ENCODE measurements at regions not wholly inside any gene's neighbourhood (a gene's known extent, or its start where the extent isn't known, plus 50 kb on each side); places are given as distances from the start of the nearest gene placed in this dataset.

- no peaks in the 10 kb centered on the region for H4K20me1 ChIP-seq (replicated peaks; ENCODE audit: insufficient read depth)
- H3K36me3 ChIP-seq (ENCODE audit: insufficient read depth): no peaks in the 10 kb centered on the region
- Mint-ChIP-seq H3K4me1 (peaks cover 21% of the 10 kb centered on the region), H3K36me3 (ENCODE audit: low read depth) (no peaks in the 10 kb centered on the region), H3K27ac (no peak overlapping the region), H3K4me3 (no peak overlapping the region), H3K27me3 (ENCODE audit: insufficient read depth, low read depth, poor library complexity) (no peaks in the 10 kb centered on the region), H3K9me3 (no peaks in the 10 kb centered on the region)
- no peaks in the 10 kb centered on the region for H3K79me2 ChIP-seq (replicated peaks; ENCODE audit: insufficient read depth)
- TF ChIP-seq STAT1 (IDR thresholded peaks at IDR 0.05; ENCODE audit: unreplicated experiment): no peak
- TF ChIP-seq ZNF462 (CRISPR knock-in tag; IDR thresholded peaks at IDR 0.05): no peak
- no peak for TF ChIP-seq NANOG (IDR thresholded peaks at IDR 0.05; ENCODE audit: borderline replicate concordance)
- no peak for TF ChIP-seq POLR2AphosphoS5 (IDR thresholded peaks at IDR 0.05; ENCODE audit: low read depth)
- TF ChIP-seq REST (IDR thresholded peaks at IDR 0.05; ENCODE audit: unreplicated experiment): no peak
- TF ChIP-seq ETS1 (IDR thresholded peaks at IDR 0.05): no peak
- TF ChIP-seq CTCF (conservative IDR thresholded peaks at IDR 0.05; ENCODE audit: low read depth in 2 of 2): no peak
- no peak for TF ChIP-seq EZH2 (IDR thresholded peaks at IDR 0.05; ENCODE audit: low read depth, unreplicated experiment)
- TF ChIP-seq JUNB (IDR thresholded peaks at IDR 0.05; ENCODE audit: unreplicated experiment): no peak
- TF ChIP-seq ZNF114 (CRISPR knock-in tag; IDR thresholded peaks at IDR 0.05): no peak
- TF ChIP-seq ZNF331 (CRISPR knock-in tag; IDR thresholded peaks at IDR 0.05; ENCODE audit: low read depth): no peak
- TF ChIP-seq EZH2phosphoT487 (IDR thresholded peaks at IDR 0.05; ENCODE audit: unreplicated experiment): no peak
- TF ChIP-seq CREB1 (CRISPR knock-in tag; IDR thresholded peaks at IDR 0.05; ENCODE audit: low read depth): no peak
- H3K27ac ChIP-seq (ENCODE audit: low read depth): no peak overlapping the region
- H3K27me3 ChIP-seq (ENCODE audit: insufficient read depth): no peaks in the 10 kb centered on the region
- H2AFZ ChIP-seq: peak overlapping the region; percentile 74
- H3K4me1 ChIP-seq (ENCODE audit: insufficient read depth): peaks cover 15% of the 10 kb centered on the region; the same call in 1 of the 2 replicates
- no peak overlapping the region for H3K4me2 ChIP-seq
- DNase-seq (ENCODE audit: low spot score) (no peak), ATAC-seq (peak; percentile 67)
- H3F3A ChIP-seq (replicated peaks; ENCODE audit: low read depth): no peaks in the 10 kb centered on the region
- H3K9me2 ChIP-seq (ENCODE audit: insufficient read depth): no peaks in the 10 kb centered on the region
- no peak overlapping the region for H3K4me3 ChIP-seq
Observed at GRCh38 chr3:181250714-181251113, 261.2 kb upstream of the DNAJC19 start.

Data from GM23338 (cell line).